NCI-H146 treated with DMSO at 0.1 percent for 48 hours (cell line): ENCODE measurements at regions not wholly inside any gene's neighbourhood (a gene's known extent, or its start where the extent isn't known, plus 50 kb on each side); places are given as distances from the start of the nearest gene placed in this dataset.
A peak's percentile ranks its signal among the peaks of the same experiment; 100 is the strongest.
"Not testable (repeated sequence)": the region's sequence is repeated elsewhere in the genome, so short reads cannot be mapped to it uniquely, and the experiment has no call there.

Experiments
- DNase-seq: peaks from one replicate; lab custom pipeline; 2025; ENCODE audit not compliant: unreplicated experiment; lab: John Stamatoyannopoulos, UW

- DNase-seq, result not testable (repeated sequence)
Measured at GRCh38 chr10:15921423-15921945, 61.2 kb upstream of the MINDY3 start.

DNA sequence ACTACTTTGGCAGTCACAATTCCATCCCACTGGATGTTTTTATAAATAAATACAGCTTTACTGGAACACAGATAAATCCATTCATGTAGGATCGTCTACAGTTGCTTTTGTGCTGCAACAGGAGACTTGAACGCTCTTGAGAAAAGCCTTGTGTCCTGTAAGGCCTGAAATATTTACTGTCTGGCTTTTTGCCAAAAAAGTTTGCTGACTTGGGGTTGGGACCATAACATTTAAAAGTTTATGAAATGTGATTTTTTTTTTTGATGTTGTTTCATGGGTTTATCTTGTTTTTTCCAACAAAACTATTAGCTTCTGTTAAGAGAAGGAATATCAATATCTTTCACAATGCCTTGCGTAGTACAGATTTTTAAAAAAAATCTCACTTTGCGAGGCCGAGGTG lies 71.1 kb upstream of the MINDY3 start:
- no peak for DNase-seq

DNA sequence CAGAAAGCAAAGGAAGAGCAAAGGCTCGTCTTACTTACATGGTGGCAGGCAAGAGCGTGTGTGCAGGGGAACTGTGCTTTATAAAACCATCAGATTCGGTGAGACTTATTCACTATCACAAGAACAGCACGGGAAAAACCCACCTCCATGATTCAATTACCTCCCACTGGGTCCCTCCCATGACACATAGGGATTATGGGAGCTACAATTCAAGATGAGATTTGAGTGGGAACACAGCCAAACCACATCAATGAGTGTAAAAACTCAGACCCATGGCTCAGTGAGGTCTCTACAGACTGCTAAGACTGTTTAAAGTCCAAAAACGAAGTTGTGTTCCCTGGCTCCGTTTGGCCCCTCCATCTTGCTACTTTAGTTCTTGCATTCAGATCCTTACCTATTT lies 79.2 kb upstream of the MINDY3 start:
- not testable (repeated sequence) for DNase-seq

DNA sequence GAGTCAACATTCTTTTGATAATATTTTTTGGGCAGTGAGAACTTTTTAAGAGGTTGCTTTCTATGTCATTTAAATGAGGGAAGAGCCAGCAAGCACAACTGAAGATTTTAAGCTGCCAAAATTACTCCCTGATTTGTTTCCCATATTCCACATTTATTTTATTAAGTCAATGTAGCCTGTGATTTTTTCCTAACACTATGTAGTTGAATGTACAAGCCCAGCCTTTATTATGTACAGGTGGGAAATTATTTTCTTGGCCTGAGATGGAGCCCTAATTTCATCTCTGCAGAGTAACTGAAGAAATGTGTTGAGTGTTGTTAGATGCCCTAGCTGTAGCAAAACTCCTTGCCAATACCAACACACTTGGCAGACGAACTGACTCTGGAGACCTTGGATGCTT lies 83.1 kb upstream of the MINDY3 start:
- no peak for DNase-seq

- no peak for DNase-seq
Measured at GRCh38 chr10:15954188-15954587, 93.9 kb upstream of the MINDY3 start.

GRCh38 chr10:15960277-15960676 lies 100.0 kb upstream of the MINDY3 start:
- no peak for DNase-seq

- not testable (repeated sequence) for DNase-seq
Measured at GRCh38 chr10:15972736-15973135, 112.4 kb upstream of the MINDY3 start.

- no peak for DNase-seq
Measured at GRCh38 chr10:15985690-15986089, 125.4 kb upstream of the MINDY3 start.

DNA sequence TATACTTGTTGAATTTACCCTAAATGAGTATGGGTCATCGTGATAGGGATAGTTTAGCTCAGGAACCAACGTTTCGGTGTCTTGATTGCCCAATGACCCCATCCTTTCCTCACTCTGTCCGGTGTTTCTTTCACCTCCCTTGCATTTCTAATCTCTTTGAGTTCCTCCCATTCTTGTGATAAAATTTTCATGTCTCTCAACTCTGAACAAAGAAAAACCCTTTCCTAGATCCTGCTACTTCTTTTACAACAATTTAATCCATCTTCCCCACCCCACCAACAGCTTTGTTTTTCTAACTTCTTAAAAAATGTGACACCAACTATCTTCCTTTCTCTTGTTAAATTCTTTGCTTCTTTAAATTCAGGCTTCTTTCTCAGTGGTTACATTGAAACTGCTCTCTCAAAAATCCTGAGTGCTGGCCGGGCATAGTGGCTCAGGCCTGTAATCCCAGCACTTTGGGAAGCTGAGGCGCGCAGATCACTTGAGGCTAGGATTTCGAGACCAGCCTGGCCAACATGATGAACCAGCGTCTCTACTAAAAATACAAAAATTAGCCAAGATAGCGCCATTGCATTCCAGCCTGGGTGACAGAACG lies 130.3 kb upstream of the MINDY3 start:
- DNase-seq, result no peak

DNA sequence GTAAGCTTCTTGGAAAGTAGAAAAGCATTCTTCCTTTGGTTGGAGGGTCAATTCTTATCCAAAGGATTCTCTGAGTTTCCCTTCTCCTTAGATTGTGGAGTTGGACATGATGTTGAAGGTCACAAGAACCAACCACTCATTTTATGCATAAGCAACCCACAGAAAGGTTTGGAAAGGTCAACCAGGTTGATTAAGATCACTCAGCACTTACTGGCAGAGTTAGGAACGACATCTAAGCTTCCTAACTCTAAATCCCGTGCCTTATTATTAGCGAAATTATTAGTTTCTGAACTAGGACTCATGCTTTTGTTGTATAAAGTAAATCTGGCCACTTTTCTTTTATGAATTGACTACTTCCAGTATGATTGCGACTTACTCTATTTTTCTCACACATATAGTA lies 137.0 kb upstream of the MINDY3 start:
- DNase-seq, result no peak

DNA sequence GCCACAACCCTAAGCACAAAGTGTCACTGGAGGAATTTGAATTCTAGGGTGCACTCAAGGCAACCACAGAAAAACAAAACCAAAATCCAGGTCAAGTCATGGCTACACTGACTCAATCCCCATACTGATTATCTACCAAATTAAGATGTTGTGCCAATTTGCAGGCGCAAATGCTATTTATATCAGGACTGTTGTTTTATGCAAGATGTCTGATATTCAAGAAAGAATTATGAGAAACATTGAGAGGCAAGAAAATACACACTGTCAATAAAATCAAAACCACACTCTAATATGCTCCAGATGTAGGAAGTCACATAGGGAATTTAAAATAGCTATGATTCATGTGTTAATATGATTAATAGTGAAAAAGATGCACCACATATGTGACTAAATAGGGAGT lies 141.3 kb upstream of the MINDY3 start:
- DNase-seq, result no peak

- DNase-seq, result no peak
Measured at GRCh38 chr10:16009785-16010184, 149.5 kb upstream of the MINDY3 start.

DNA sequence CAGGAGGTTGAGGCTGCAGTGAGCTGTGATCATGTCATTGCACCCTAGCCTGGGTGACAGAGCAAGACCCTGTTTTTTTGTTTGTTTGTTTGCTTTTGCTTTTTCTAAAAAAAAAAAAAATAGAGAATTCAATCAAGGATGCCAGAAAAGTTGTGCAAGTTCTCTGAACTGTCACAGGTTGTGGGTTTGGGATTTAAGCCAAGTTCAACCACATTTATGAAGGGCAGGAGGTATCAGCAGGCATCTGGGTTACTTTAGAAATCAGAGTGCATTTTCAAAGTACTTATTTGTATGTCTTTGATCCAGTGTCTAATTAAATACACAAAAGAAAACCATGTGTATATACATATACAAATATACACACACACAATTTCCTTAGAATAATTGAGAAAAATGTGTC lies 151.2 kb upstream of the MINDY3 start:
- no peak for DNase-seq

GRCh38 chr10:16014469-16014868 lies 154.2 kb upstream of the MINDY3 start:
- no peak for DNase-seq

DNA sequence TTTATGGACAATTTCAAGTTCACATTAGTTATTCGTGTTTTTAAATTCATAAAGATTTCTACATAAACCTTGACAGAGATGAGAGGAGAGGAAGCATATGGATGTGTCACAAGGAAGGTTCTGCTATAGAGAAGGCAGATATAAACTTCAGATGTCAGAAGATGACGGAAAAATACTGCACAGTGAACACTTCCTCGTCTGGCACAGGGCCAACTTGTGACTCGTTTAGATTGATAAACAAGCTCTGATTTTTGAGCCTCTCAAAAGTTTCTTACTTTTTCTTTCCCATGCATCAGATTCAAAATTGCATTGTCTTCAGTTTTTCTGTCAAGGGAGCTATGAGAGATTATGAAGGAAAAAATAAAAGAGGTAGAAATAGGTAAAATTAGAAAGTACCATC lies 156.4 kb upstream of the MINDY3 start:
- no peak for DNase-seq

DNA sequence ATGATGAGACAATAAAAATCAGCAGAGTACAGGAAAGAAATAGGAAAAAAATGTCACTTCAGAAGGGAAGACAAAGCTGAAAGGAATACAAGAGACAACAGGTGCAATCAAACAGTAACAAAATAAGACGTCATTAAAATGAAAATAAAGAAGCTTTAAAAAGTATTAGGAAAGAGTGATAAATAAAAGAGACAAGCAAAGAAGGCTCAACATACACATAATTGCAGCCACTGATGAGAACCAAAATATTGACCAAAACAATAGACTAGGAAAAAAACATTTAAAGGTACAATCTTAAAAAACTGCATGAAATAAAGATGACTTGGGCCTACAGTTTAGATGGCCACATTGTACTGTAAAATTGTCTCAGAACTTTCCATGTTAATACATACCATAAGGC lies 160.5 kb upstream of the MINDY3 start:
- DNase-seq, result no peak

DNA sequence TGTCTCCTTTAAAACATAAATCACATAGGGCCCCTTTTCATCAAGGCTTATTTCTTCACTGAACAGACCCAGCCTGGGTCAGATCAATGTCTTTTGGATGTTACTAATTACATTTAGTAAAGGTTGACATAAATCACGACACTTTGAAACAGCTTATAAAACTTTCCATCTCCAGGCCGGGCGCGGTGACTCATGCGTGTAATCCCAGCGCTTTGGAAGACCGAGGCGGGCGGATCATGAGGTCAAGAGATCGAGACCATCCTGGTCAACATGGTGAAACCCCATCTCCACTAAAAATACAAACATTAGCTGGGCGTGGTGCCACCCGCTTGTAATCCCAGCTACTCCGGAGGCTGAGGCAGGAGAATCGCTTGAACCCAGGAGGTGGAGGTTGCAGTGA lies 166.5 kb upstream of the MINDY3 start:
- not testable (repeated sequence) for DNase-seq

- no peak for DNase-seq
Measured at GRCh38 chr10:16030562-16030961, 170.3 kb upstream of the MINDY3 start.

- DNase-seq, result peak; percentile 18
Measured at GRCh38 chr10:16049050-16049449, 188.7 kb upstream of the MINDY3 start.

DNA sequence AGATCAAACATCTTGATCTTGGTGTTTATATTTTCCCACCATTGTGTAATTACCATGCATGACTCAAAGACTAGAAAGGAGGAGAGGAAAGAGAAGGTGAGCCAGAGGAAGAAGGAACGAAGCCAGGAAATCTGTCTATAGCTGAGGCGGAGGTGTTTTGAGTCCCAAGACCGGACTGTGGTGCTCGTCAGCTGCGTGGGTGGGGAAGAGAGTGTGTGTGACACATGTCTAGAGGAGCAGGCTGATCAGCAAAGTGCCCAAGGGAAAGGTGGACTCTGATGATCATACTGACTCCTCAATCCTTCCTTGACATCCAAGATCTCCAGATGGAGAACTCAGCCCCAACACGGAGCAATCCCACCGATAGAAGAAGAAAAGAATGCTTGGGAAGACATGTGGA lies 189.5 kb upstream of the MINDY3 start:
- no peak for DNase-seq

DNA sequence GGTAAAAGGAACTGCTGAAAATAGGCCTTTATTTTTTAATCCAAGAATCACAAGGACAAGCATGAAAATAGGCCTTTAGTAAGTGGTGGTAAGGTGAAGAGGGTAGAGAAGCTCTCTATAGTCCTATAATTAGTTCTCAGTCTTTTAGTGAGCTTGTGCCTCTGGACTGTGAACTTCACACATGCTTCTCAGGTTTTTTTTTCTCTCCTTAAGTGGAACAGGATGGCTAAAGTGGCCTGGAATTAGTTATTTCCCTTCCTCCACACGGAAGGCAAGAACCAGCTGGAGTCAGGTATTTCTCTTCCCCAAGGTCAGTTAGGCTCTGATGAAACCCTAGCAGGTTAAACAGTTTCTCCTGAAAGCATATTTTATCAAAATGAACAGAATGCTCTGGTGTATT lies 203.0 kb upstream of the MINDY3 start:
- DNase-seq, result no peak

- not testable (repeated sequence) for DNase-seq
Measured at GRCh38 chr10:16083551-16083950, 223.2 kb upstream of the MINDY3 start.

DNA sequence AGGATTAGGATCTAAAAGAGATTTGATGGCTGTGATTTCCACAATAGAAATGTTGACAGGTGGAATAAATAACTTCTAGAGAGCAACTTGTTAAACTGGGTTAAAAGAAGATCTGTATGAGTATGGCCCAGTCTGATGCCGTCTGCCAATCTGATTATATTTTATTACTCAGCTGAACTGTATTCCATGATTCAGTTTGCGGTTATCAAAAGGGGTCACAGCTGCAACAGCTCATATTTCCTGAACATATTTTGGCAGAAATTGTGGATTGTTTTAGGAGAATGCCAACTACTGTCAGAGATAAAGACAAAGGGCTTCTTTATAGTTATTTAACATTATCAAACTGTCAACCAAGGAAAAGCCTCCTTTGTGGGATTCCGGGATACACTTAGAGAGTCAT lies 244.8 kb upstream of the MINDY3 start:
- DNase-seq, result no peak
